NCI-H460 (cell line): ENCODE measurements at regions not wholly inside any gene's neighbourhood (a gene's known extent, or its start where the extent isn't known, plus 50 kb on each side); places are given as distances from the start of the nearest gene placed in this dataset.
A peak's percentile ranks its signal among the peaks of the same experiment; 100 is the strongest.
"Not testable (repeated sequence)": the region's sequence is repeated elsewhere in the genome, so short reads cannot be mapped to it uniquely, and the experiment has no call there.

Experiments used
- DNase-seq: peaks from one replicate; pipeline ENCODE4 v3.0.0-alpha.2; 2016; ENCODE audit warnings: low read depth; ENCODE audit errors: extremely low read depth

DNA sequence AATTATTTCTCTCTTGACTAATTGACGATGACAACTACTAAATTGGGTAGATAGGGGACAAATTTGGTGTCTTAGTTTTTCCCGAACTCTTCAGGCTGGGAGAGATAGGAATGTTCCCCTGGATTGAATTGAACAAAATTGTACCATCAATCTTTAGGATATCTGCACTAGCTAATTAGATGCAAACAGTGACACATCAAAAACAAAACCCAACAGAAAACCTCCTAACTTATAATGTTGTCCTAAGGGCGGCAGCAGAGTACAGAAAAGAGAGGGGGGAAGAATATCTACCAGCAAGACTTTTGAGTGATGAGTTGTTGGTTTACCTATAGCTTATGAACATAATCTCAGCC is 342.9 kb downstream of the INSIG2 start:
- DNase-seq = peak; percentile 2

DNA sequence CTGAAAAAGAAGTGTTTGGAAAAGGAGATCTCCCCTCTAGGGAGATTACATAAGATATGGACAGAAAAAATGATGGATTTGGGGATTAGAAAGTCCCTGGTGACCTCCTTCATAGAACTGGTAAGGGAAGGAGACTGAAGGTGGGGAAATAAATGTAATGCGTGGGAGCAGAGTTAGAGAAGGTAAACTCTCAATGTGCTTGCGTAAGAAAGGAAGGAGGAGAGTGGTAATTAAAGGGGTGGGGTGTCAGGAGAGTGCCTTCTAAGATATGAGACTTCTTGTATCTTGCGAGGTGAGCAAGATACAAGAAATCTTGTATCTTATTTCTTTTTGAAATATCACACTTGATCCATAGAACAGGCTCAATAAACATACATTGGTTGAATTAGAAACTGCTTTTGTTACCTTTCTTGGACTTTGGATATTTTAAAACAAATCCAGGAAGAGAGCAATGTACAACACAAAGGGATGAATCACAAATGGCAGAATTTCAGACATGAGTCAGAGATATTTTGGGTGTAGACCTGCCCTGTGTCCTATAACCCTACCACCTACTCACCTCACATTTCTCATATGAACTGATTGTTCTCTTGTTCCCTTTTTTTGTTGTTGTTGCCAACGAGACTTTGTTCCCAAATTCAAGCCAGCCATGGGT is 342.4 kb downstream of the INSIG2 start:
- no peak for DNase-seq

DNA sequence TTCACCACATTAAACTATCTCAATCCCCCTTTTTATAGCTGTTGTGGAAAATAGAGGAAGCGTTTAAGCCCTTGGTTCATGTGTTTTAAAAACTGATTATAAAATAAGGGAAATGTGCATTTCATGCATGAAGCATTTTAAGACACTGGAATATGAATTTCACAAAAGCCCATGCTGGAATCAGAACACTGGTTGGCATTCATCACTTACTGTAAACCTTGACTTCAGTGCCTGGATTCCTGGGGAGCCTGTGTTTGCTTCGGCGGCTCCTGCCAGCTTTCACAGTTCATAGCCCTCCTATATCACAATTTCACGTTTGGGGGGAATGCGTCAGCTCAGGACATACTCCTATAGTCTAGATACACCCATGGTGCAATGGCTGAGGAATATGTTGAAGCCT is 336.9 kb downstream of the INSIG2 start:
- no peak for DNase-seq

DNA sequence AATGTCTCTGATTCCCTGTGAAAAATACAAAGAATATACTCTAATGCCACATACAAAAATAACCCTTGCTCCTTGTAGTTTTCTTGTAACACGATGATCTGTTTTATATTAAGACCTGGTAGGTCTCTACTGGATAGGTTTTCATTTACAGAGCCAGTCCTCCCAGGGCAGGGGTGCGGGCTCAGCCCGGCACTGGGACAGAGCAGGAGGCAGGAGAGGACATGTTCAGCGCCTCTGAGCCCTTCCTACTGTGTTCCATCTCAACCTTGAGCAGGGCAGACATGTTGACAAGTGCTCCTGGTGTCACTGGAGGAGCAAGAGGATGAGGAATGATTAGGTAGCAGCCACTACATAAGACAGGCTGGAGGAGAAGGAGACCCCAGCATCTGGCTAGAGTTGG is 335.5 kb downstream of the INSIG2 start:
- no peak for DNase-seq

DNA sequence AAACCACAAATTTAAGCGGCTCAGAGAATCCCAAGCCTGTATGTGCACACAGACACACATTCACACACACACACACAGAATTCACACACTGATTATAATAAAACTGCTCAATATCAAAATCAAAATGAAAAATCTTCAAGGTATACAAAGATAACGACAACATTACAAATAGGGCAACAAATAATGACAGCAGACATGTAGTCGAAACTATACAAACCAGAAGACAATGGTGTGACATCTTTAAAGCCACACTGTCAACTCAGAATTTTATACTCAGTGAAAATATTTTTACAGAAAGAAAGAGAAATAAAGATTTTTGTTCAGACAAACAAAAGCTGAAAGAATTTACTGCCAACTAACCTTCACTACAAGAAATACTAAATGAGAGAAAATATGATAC is 333.4 kb downstream of the INSIG2 start:
- DNase-seq = no peak

DNA sequence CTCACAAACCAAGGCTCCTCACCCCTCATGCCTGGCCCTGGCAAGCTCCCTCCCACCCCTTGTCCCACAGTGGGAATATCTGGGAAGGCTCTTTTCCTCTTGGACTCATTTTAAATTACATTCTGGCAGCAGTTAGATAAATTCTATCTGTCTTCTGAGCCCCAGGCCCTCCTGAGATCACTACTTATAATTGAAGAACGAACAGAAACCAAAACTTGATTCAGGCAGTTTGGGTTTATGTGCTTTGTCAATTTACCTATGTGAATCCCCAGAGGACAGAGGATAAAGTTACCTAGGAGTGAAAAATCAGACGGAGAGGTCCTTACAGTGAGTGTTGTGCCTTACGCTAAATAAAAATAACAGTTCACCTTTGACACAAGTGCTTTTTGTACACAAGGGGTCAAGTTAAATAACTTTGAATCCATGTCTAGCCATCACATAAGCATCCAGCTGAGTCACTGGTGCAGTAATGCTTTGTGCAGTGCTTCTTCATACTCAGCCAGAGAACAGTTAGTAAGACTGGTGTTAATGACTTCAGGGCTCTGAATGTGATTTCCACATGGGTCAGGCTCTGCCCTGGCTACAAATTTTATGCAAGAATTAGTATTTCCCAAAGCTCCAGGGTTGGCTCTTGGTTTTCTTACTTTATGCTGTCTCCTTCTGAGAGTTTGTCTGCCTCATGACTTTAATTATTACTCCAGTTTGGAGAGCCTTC is 329.3 kb downstream of the INSIG2 start:
- no peak for DNase-seq

DNA sequence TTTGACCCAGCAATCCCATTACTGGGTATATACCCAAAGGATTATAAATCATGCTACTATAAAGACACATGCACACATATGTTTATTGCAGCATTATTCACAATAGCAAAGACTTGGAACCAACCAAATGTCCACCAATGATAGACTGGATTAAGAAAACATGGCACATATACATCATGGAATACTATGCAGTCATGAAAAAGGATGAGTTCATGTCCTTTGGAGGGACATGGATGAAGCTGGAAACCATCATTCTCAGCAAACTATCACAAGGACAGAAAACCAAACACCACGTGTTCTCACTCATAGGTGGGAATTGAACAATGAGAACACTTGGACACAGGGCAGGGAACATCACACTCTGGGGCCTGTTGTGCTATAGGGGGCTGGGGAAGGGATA is 326.9 kb downstream of the INSIG2 start:
- DNase-seq = not testable (repeated sequence)

DNA sequence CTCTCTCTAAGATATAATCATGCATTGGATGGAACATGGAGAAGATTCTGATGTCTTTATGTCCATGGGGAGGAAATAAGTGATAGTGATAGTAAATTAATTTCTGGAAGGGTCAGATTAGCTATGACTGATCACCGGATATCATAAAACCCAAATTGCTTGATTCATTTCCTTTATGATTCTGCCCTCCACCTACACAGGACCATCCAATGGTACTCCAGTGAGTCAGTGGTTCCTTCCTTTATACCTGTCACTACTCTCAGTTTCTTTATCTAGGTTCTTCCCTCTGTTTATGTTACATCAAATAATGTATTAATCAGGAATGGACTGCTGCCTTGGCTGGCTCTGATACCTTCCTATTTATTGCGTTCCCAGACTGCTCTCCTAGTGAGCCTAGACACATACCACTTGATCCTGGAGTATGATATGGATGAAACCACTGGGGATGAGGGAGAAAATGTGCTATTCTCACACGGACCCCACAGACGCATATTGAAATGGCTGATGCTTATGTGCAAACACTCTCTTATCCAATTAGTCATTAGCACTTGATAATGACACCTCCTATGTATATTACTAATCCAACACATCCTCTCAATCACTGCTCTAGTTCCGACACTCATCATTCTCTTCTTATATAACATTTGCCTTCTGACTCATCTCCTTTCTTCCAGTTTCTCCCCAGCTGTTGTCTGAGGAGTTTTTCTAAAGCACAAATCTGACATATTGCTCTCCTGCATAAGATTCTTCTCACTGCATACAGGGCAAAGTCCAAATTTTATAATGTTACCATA is 315.6 kb downstream of the INSIG2 start:
- DNase-seq = no peak

DNA sequence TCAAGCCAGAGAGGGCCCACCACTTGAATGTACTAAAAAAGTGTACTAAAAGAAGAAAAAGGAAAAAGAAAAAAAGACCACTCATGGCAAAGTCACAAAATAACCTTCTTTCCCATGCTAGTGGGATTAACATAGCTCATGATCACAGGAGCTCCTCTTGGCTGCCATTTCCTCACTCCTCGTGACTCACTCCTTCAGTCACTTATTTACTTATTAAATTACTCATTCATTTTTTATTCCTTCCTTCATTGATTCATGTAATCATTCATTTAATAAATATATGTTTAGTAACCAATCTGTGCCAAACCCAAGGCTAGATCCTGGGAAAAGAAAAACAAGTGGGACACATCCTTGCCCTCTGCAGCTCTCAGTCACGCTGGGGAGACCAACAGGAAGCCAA is 300.5 kb downstream of the INSIG2 start:
- no peak for DNase-seq

DNA sequence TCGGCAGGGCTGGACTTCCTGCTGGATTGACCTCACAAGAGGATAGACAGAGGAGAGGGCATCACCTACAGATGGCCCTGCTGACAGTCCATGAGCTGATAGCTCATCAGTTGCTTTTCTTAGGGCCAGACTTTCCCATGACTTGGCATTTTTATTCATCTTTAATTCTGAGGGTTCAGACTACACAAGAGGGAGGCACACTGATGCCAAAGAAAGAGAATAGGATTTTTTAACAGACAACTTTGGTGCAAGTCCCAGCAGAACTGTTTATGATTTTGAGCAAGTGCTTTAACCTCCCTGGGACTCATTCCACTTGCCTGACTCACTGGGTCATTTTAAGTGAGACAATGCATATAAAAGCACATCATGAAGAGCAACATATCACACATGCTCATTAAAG is 299.2 kb downstream of the INSIG2 start:
- DNase-seq = no peak

DNA sequence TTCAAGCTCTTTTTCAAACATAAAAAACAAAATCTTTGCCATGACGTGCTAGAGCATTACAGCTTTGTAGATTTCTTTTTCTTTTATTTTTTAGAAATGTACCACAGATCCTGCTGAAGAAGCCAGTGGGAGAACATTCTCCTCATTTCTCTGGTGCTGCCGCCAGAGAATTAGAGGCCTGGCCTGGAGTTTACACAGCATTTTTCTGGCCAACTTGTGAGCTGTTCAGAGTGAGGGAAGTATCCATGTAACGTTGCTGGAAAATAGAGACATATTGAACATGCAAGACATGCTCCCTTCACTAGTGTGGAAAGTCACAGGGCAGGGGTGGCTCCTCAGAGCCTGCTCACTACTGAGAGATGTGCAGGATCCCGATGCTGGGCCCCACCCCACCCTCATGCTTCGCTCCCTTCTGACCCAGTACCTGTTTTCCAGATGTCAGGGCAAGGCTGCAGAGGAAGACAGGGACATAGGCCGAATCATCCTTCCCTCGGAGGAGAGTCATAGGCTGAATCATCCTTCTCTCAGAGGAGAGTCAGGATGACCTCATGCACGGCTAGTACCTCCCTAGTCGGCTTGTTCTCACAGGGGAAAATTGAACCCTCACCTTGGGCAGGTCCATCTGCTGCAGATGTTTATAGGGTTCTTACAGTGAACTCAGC is 298.5 kb downstream of the INSIG2 start:
- DNase-seq = no peak

DNA sequence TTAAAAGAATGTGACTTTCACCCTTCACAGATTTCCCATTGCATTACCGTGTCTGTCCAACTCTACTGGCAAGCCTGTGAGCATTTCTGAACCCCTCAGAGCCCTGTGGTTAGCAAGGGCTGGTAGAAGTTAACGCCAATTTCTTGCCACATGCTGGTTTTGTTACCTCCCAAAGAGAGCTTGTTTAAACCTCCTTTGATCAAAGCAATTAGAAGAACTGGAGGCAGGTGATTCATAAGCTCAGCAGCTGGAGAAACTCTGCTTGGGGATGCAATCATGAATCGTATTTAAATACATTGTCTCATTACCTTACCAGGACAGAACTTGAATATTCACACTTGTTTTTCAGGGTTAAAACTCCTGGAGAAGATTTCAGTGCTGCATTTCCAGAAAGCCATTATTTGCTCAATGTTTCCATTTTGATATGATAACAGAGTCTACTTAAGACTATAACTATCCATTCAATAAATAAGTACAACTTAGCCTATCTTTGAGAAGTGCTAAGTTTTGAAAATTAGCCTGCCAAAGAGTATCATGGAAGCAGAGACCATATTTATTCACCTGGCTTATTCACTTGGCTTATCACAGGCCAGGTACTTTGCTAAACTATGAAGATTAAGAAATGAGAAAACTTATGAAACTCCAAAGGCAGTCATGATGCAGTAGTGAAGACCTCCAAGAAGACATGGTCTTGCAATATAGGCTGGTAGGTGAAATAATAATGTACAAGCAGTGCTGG is 292.8 kb downstream of the INSIG2 start:
- no peak for DNase-seq

DNA sequence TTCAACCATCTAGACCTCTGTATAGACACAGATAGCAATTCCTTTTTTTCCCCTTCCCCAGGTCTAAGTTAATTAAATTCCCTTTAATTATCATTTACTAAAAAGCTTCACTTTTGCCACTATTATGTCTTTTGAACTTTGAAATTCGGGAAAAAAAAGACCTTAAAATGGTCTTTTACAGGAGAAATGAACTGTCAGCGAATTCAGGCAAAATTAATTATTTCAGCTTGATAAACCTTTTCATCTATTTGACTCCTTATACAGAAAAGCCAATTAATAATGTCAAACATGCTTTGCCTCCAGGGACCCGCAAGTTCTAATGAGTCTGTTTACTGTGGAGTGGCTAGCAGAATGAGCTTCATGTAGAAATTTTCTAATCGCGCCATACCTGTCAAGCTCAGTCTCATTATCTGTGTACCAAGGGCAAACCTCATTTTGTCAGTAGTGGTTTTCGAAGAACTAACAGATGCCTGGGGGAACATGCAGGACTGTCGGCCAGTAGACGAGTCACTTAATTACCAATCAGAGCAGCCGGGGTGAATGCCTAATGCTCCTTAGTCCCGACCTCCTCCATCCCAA is 287.7 kb downstream of the INSIG2 start:
- DNase-seq = no peak

DNA sequence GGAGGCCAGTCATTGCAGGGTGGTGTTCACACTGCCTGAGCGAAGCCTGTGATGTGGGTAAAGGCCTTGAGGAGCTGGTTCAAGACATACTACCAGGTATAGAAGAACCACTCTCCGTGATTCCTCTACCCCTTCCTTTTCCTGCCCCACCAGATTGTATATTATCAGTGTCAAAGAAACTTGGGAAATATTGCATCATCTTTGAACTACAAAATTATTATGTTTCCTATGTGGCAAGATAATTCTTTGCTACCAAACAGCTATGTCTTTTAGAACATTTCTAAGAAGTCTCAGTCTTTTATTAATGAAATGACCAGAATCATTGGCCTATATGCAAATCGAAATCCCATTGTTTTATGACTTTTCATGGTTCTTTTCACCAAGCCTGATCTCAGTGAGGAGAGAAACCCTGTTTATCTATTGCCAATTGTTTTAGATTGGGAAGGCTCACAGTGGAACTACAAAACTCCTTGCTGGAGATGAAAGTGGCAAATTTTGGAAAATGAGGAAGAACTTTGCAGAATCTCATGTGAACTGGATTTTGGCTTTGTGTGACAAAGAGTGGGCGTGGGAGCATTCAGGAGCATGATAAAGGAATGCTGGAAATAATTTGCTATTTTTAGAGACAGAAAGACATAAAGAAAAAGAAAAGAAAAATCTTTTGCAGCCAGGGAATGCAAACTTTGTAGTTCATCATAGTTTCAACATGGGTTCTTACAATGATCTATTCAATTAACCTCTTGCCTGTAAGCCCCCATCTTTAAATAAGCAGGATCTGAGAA is 286.9 kb downstream of the INSIG2 start:
- DNase-seq = no peak

DNA sequence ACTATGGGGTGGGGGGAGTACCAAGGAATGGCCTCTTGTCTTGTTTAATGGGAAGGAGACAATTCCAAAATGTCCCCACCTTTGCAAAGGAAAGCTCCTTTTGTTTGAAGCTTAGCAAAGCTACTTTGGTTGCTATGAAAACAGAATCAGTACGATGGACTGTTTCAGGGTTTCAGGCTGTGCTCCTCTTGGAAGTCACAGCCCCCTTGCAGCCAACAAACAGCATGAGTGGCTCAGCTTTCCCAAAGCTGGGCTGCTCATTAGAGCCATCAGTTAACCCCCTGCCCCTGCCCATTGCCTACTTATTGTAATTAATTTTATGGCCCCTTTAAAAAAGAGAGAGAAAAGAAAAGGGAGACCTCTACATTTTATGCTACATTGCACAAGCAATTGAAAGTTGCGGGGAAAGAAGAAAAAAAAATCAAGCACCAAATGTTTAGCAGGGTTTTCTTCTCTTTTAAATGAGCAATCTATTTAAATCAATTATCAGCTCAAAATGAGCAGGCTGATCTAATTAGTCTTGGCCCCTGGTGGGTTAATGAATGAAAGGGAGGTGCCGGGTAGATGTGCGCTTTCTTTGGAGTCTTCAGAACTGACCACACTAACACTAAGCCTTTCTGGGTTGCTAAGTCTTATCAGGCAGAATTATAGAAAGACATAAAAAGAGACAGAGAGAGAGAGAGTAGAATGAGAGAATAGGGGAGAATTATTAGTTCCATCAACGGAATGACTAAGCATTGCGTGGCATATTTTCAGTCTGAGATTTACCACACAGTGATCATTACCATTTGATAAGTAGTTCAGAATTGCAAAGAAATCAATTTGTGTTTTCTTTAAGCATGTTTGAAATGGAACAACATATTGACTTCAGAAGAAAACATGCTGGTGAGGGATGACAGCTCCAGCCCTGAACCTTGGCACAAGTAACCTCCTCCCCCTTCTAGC is 284.9 kb downstream of the INSIG2 start:
- no peak for DNase-seq

DNA sequence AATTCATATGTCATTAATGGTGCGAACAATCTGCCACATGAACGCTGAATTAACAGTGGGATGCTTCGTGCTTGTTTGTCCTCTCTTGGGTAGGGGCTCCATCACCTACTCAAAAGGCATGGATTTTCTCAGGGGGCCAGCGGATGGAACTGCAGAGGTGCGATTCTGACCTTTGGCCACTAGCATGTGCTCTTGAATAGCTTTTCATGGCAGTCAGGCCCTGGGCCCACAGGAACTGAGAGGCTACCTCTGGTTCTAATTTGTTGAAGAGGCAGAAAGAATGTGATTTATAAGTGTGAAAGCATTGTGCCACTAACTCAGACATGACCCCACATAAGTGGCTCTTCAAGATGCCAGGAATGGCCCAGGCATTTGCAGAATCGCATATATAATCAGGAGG is 283.2 kb downstream of the INSIG2 start:
- DNase-seq = peak; percentile 12

DNA sequence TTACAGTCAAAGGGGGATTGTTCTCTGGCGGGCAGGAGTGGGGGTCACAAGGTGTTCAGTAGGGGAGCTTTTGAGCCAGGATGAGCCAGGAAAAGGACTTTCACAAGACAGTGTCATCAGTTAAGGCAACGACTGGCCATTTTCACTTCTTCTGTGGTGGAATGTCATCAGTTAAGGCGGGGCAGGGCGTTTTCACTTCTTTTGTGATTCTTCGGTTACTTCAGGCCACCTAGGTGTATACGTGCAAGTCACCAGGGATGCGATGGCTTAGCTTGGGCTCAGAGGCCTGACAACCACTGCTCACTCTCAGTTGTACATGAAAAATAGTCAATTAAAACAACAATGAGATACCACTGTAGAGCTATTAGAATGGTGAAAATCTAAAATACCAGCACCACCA is 281.2 kb downstream of the INSIG2 start:
- not testable (repeated sequence) for DNase-seq

DNA sequence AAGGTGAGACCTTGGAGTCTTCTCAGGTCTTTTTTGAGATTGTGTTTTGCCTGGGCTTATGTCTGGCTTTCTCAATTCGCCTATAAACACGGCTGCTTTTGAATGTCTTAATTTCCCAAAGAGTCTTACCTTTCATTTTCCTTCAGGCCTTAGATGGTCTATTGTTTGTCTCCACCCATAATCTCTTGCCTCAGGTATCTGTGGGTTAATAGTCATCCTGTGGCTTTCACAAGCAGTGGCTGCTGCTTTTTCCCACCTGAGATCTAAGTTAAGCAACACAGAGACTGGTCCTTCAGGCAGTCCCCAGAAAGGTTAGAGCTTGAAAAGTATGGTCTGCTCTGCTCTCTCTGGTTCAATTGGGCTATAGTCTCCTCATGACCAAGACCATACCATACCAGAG is 275.3 kb downstream of the INSIG2 start:
- no peak for DNase-seq
